ENCODE measurements at regions not wholly inside any gene's neighbourhood (a gene's known extent, or its start where the extent isn't known, plus 50 kb on each side); places are given as distances from the start of the nearest gene placed in this dataset.

DNA sequence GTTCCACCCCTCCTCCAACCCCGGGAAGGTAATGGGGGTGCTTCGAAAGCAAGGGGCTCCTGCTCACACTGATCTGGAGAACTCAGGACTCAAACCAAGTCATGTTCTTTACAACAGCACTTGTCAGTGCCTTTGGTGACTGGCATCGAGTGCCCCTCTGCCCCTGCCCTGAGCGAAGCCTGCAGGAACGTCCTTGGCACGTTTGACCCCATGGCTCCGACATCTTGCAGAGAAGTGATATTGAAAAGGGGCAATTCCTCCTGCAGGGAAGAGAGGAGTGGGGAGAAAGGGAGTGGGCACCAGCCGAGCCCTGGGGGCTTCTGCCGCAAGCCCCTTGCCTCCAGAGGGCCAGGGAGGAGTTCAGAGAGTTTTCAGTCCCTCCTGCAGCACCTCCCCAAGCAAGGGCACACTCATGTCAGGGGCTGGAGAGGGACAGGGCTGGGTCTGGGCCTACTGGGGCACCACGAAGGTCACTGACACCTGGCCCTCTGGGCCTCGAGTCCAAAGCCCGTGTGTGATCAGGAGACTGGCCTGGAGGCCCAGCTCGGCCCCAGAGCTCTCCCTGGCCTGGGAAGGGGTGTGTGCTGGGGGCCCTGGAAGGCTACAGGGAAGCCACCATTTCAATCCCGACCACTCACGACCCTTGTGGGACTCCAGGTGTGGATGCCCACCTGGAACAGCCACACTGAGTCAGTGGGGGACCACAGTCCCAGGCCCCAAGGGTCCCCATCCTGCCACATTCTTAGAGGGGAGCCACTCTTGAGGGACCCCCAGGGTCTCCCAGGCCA, 94.9 kb upstream of the NKX1-1 start:
- TF ChIP-seq, protein P1, sequence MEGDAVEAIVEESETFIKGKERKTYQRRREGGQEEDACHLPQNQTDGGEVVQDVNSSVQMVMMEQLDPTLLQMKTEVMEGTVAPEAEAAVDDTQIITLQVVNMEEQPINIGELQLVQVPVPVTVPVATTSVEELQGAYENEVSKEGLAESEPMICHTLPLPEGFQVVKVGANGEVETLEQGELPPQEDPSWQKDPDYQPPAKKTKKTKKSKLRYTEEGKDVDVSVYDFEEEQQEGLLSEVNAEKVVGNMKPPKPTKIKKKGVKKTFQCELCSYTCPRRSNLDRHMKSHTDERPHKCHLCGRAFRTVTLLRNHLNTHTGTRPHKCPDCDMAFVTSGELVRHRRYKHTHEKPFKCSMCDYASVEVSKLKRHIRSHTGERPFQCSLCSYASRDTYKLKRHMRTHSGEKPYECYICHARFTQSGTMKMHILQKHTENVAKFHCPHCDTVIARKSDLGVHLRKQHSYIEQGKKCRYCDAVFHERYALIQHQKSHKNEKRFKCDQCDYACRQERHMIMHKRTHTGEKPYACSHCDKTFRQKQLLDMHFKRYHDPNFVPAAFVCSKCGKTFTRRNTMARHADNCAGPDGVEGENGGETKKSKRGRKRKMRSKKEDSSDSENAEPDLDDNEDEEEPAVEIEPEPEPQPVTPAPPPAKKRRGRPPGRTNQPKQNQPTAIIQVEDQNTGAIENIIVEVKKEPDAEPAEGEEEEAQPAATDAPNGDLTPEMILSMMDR (IDR thresholded peaks at IDR 0.05; ENCODE audit: low read length): no peak
- TF ChIP-seq EZH2 (IDR thresholded peaks at IDR 0.05; ENCODE audit: borderline replicate concordance, low read length): no peak
